ENCODE measurements at regions not wholly inside any gene's neighbourhood (a gene's known extent, or its start where the extent isn't known, plus 50 kb on each side); places are given as distances from the start of the nearest gene placed in this dataset.

DNA sequence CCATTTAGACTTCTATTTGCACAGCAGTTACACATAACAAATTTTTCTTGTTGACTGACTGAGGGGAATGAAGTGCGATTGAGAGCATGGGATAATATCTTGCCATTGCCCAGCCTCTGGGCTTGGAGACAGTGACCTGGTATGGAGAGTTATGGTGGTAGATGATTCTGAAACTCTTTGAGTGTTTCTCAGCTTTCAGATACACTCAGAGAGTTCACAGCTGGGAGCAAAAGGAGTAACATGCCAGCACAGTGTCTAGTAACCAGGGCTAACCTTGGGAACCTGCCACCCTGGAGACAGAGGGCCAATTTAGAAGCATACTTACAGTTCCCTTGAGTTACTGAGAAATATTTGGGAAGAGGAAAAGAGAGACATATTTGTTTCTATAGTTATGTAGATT, 1099.3 kb upstream of the CELF4 start:
- TF ChIP-seq, protein P1, sequence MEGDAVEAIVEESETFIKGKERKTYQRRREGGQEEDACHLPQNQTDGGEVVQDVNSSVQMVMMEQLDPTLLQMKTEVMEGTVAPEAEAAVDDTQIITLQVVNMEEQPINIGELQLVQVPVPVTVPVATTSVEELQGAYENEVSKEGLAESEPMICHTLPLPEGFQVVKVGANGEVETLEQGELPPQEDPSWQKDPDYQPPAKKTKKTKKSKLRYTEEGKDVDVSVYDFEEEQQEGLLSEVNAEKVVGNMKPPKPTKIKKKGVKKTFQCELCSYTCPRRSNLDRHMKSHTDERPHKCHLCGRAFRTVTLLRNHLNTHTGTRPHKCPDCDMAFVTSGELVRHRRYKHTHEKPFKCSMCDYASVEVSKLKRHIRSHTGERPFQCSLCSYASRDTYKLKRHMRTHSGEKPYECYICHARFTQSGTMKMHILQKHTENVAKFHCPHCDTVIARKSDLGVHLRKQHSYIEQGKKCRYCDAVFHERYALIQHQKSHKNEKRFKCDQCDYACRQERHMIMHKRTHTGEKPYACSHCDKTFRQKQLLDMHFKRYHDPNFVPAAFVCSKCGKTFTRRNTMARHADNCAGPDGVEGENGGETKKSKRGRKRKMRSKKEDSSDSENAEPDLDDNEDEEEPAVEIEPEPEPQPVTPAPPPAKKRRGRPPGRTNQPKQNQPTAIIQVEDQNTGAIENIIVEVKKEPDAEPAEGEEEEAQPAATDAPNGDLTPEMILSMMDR (IDR thresholded peaks at IDR 0.05; ENCODE audit: insufficient read depth, low read depth, low read length), result no peak
- TF ChIP-seq EZH2 (IDR thresholded peaks at IDR 0.05; ENCODE audit: insufficient read depth, low read length), result no peak
- DNase-seq (ENCODE audit: low read depth) (no peak), FAIRE-seq (no peak)
- Histone ChIP-seq H3K4me3 (ENCODE audit: insufficient read depth, low read depth, low read length) (no peak overlapping the region), H3K36me3 (ENCODE audit: insufficient read depth, low read length) (no peaks in the 10 kb centered on the region), H2AFZ (ENCODE audit: low read depth, low read length) (no peak overlapping the region), H3K9me3 (ENCODE audit: insufficient read depth, low read depth, low read length) (no peaks in the 10 kb centered on the region), H3K9ac (ENCODE audit: low read length) (no peak overlapping the region), H4K20me1 (ENCODE audit: insufficient read depth, low read length) (no peaks in the 10 kb centered on the region), H3K79me2 (ENCODE audit: insufficient read depth, low read length) (no peaks in the 10 kb centered on the region), H3K27me3 (ENCODE audit: insufficient read depth, low read length) (no peaks in the 10 kb centered on the region), H3K4me1 (ENCODE audit: insufficient read depth, low read length) (no peaks in the 10 kb centered on the region), H3K27ac (ENCODE audit: low read depth, low read length) (no peak overlapping the region), H3K4me2 (ENCODE audit: low read length) (no peak overlapping the region)
- H3K4me3 Mint-ChIP-seq (ENCODE audit: unreplicated experiment), result no peak overlapping the region
- no peaks in the 10 kb centered on the region for H3K36me3 Mint-ChIP-seq (ENCODE audit: low read depth, unreplicated experiment)
- H3K4me1 Mint-ChIP-seq (ENCODE audit: low read depth, unreplicated experiment), result no peaks in the 10 kb centered on the region
- no peaks in the 10 kb centered on the region for H3K9me3 Mint-ChIP-seq (ENCODE audit: unreplicated experiment)
- no peak overlapping the region for H3K27ac Mint-ChIP-seq (ENCODE audit: unreplicated experiment)
- H3K27me3 Mint-ChIP-seq (ENCODE audit: low read depth, unreplicated experiment), result no peaks in the 10 kb centered on the region

DNA sequence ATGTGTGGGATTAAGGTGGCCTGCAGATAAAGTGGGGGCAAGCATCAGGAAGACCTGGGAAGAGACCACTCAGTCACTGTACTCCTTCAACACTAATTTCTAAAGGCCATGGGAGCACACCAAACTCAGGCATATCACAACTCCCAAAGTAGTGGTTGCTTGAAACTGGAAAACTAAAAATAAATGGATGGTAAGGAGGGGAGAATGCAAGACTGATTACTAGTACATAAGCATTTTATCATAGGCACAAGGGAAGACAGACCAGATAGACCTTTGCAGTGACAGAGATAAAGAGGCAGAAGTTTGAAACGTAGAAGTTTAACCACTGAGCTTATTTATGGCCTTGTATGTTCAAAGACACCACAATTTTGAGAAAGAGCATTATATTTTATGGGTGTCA, 1098.1 kb upstream of the CELF4 start:
- no peak overlapping the region for H3K4me3 Mint-ChIP-seq (ENCODE audit: unreplicated experiment)
- H2AFZ ChIP-seq (ENCODE audit: low read depth, low read length), result no peak overlapping the region
- H3K27me3 ChIP-seq (ENCODE audit: insufficient read depth, low read length), result no peaks in the 10 kb centered on the region
- H3K79me2 ChIP-seq (ENCODE audit: insufficient read depth, low read length), result no peaks in the 10 kb centered on the region
- FAIRE-seq (no peak), DNase-seq (ENCODE audit: low read depth) (no peak)
- no peaks in the 10 kb centered on the region for H3K27me3 Mint-ChIP-seq (ENCODE audit: low read depth, unreplicated experiment)
- no peaks in the 10 kb centered on the region for H3K9me3 ChIP-seq (ENCODE audit: insufficient read depth, low read depth, low read length)
- no peak for TF ChIP-seq EZH2 (IDR thresholded peaks at IDR 0.05; ENCODE audit: insufficient read depth, low read length)
- TF ChIP-seq, protein P1 (IDR thresholded peaks at IDR 0.05; ENCODE audit: insufficient read depth, low read depth, low read length), result no peak
- no peaks in the 10 kb centered on the region for H3K36me3 Mint-ChIP-seq (ENCODE audit: low read depth, unreplicated experiment)
- H3K4me1 ChIP-seq (ENCODE audit: insufficient read depth, low read length), result no peaks in the 10 kb centered on the region
- no peak overlapping the region for H3K4me3 ChIP-seq (ENCODE audit: insufficient read depth, low read depth, low read length)
- H3K4me1 Mint-ChIP-seq (ENCODE audit: low read depth, unreplicated experiment), result no peaks in the 10 kb centered on the region
- no peaks in the 10 kb centered on the region for H4K20me1 ChIP-seq (ENCODE audit: insufficient read depth, low read length)
- H3K4me2 ChIP-seq (ENCODE audit: low read length), result no peak overlapping the region
- no peak overlapping the region for H3K27ac Mint-ChIP-seq (ENCODE audit: unreplicated experiment)
- no peaks in the 10 kb centered on the region for H3K9me3 Mint-ChIP-seq (ENCODE audit: unreplicated experiment)
- no peaks in the 10 kb centered on the region for H3K36me3 ChIP-seq (ENCODE audit: insufficient read depth, low read length)
- no peak overlapping the region for H3K9ac ChIP-seq (ENCODE audit: low read length)
- no peak overlapping the region for H3K27ac ChIP-seq (ENCODE audit: low read depth, low read length)

DNA sequence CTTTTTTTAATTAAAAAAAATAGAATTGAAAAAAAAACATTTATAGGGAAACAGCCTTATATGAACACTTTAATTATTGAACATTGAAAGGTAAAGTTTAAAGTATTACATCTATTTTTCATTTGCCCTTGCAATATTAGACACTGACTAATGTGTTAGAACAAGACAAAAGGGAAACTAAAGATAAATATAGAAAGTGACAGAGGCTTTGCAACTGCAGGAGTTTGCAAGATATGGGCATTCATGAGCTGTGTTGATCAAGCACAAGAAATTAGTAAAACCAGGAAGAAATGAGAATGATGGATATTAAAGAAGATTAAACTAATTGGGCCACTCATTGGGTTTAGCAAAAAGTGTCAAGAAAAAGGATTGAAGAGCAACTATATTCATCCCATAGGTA, 1097.7 kb upstream of the CELF4 start:
- Histone ChIP-seq H3K27ac (ENCODE audit: low read depth, low read length) (no peak overlapping the region), H4K20me1 (ENCODE audit: insufficient read depth, low read length) (no peaks in the 10 kb centered on the region), H3K4me2 (ENCODE audit: low read length) (no peak overlapping the region), H3K79me2 (ENCODE audit: insufficient read depth, low read length) (no peaks in the 10 kb centered on the region), H2AFZ (ENCODE audit: low read depth, low read length) (no peak overlapping the region), H3K9ac (ENCODE audit: low read length) (no peak overlapping the region), H3K27me3 (ENCODE audit: insufficient read depth, low read length) (no peaks in the 10 kb centered on the region), H3K4me1 (ENCODE audit: insufficient read depth, low read length) (no peaks in the 10 kb centered on the region), H3K36me3 (ENCODE audit: insufficient read depth, low read length) (no peaks in the 10 kb centered on the region), H3K4me3 (ENCODE audit: insufficient read depth, low read depth, low read length) (no peak overlapping the region), H3K9me3 (ENCODE audit: insufficient read depth, low read depth, low read length) (no peaks in the 10 kb centered on the region)
- no peaks in the 10 kb centered on the region for H3K4me1 Mint-ChIP-seq (ENCODE audit: low read depth, unreplicated experiment)
- FAIRE-seq (no peak), DNase-seq (ENCODE audit: low read depth) (no peak)
- H3K27ac Mint-ChIP-seq (ENCODE audit: unreplicated experiment), result no peak overlapping the region
- no peak for TF ChIP-seq EZH2 (IDR thresholded peaks at IDR 0.05; ENCODE audit: insufficient read depth, low read length)
- TF ChIP-seq, protein P1 (IDR thresholded peaks at IDR 0.05; ENCODE audit: insufficient read depth, low read depth, low read length), result no peak
- H3K27me3 Mint-ChIP-seq (ENCODE audit: low read depth, unreplicated experiment), result no peaks in the 10 kb centered on the region
- no peaks in the 10 kb centered on the region for H3K36me3 Mint-ChIP-seq (ENCODE audit: low read depth, unreplicated experiment)
- H3K4me3 Mint-ChIP-seq (ENCODE audit: unreplicated experiment), result no peak overlapping the region
- H3K9me3 Mint-ChIP-seq (ENCODE audit: unreplicated experiment), result no peaks in the 10 kb centered on the region
